Activated CD4-positive, alpha-beta T cell treated with anti-CD3 and anti-CD28 coated beads, Interleukin-10, Interleukin-2, amounts not matched to agents 100 ng/mL and 50 ng/mL, durations not matched to agents 16 hours and 8 hours (primary cell): ENCODE measurements at regions not wholly inside any gene's neighbourhood (a gene's known extent, or its start where the extent isn't known, plus 50 kb on each side); places are given as distances from the start of the nearest gene placed in this dataset.
"Not testable (repeated sequence)": the region's sequence is repeated elsewhere in the genome, so short reads cannot be mapped to it uniquely, and the experiment has no call there.

Experiments
- DNase-seq: peaks from one replicate; pipeline ENCODE4 v3.0.0-alpha.2; 2020

GRCh38 chr14:87628129-87628528, 364.9 kb downstream of the GALC start:
- DNase-seq, result no peak

- DNase-seq, result no peak
Measured at GRCh38 chr14:87626266-87626665, 366.7 kb downstream of the GALC start.

GRCh38 chr14:87623616-87624015, 369.4 kb downstream of the GALC start:
- DNase-seq, result no peak

GRCh38 chr14:87617079-87617478, 375.9 kb downstream of the GALC start:
- no peak for DNase-seq

GRCh38 chr14:87615822-87616679, 376.9 kb downstream of the GALC start:
- peak; percentile 63 for DNase-seq

- no peak for DNase-seq
Measured at GRCh38 chr14:87615047-87615446, 377.9 kb downstream of the GALC start.

- no peak for DNase-seq
Measured at GRCh38 chr14:87613881-87614280, 379.1 kb downstream of the GALC start.

- not testable (repeated sequence) for DNase-seq
Measured at GRCh38 chr14:87607056-87607455, 385.9 kb downstream of the GALC start.

GRCh38 chr14:87601036-87601435, 391.9 kb downstream of the GALC start:
- no peak for DNase-seq

- DNase-seq, result no peak
Measured at GRCh38 chr14:87600240-87600639, 392.7 kb downstream of the GALC start.

- DNase-seq, result no peak
Measured at GRCh38 chr14:87581298-87581697, 411.7 kb downstream of the GALC start.

- no peak for DNase-seq
Measured at GRCh38 chr14:87579036-87579435, 413.9 kb downstream of the GALC start.

- no peak for DNase-seq
Measured at GRCh38 chr14:87575378-87575777, 417.6 kb downstream of the GALC start.

- DNase-seq, result no peak
Measured at GRCh38 chr14:87573591-87573990, 419.4 kb downstream of the GALC start.

GRCh38 chr14:87567618-87568295, 425.2 kb downstream of the GALC start:
- DNase-seq, result no peak

GRCh38 chr14:87566991-87567390, 426.0 kb downstream of the GALC start:
- DNase-seq, result no peak

- no peak for DNase-seq
Measured at GRCh38 chr14:87547536-87547935, 445.4 kb downstream of the GALC start.

GRCh38 chr14:87542288-87542687, 450.7 kb downstream of the GALC start:
- no peak for DNase-seq

GRCh38 chr14:87540339-87540738, 452.6 kb downstream of the GALC start:
- no peak for DNase-seq

- DNase-seq, result no peak
Measured at GRCh38 chr14:87529081-87529480, 463.9 kb downstream of the GALC start.

GRCh38 chr14:87526731-87527130, 466.3 kb downstream of the GALC start:
- DNase-seq, result no peak

- no peak for DNase-seq
Measured at GRCh38 chr14:87524011-87524410, 469.0 kb downstream of the GALC start.

- no peak for DNase-seq
Measured at GRCh38 chr14:87522575-87522974, 470.4 kb downstream of the GALC start.

- no peak for DNase-seq
Measured at GRCh38 chr14:87508333-87508732, 484.6 kb downstream of the GALC start.
